ENCODE measurements at regions not wholly inside any gene's neighbourhood (a gene's known extent, or its start where the extent isn't known, plus 50 kb on each side); places are given as distances from the start of the nearest gene placed in this dataset.

- no peak for TF ChIP-seq EZH2 (IDR thresholded peaks at IDR 0.05; ENCODE audit: borderline replicate concordance, low read depth, low read length, severe bottlenecking)
- no peak for TF ChIP-seq FOS (IDR thresholded peaks at IDR 0.05; ENCODE audit: borderline replicate concordance, insufficient read depth, low read length)
- no peak for TF ChIP-seq JUN (IDR thresholded peaks at IDR 0.05; ENCODE audit: borderline replicate concordance, insufficient read depth, insufficient read length, low read depth)
- TF ChIP-seq POLR2AphosphoS5 (IDR thresholded peaks at IDR 0.05; ENCODE audit: insufficient read depth, low read depth, low read length), result no peak
- TF ChIP-seq GATA2 (IDR thresholded peaks at IDR 0.05; ENCODE audit: insufficient read depth, insufficient read length, low read depth, low read length), result no peak
- no peak for TF ChIP-seq CTCF (IDR thresholded peaks at IDR 0.05; ENCODE audit: extremely low read depth in 1 of 2, insufficient read depth in 1 of 2, low read depth in 1 of 2, low read length in 2 of 2)
- TF ChIP-seq POLR2A (IDR thresholded peaks at IDR 0.05; ENCODE audit: low read depth, low read length), result no peak
- TF ChIP-seq MYC (IDR thresholded peaks at IDR 0.05; ENCODE audit: low read depth, low read length), result no peak
- TF ChIP-seq MAX (IDR thresholded peaks at IDR 0.05; ENCODE audit: insufficient read depth, insufficient read length), result no peak
- BruUV-seq (replicated peaks), result no TSS peak
- Histone ChIP-seq H3K9me1 (replicated peaks; ENCODE audit: control insufficient read depth, extremely low read depth, insufficient read depth, low read length) (no peaks in the 10 kb centered on the region), H3K9ac (replicated peaks; ENCODE audit: extremely low read depth, insufficient read depth, low read length) (no peak overlapping the region), H3K9me3 (replicated peaks; ENCODE audit: control insufficient read depth, insufficient read depth, low read length) (no peaks in the 10 kb centered on the region), H3K27ac (ENCODE audit: insufficient read depth, low read depth, low read length) (no peak overlapping the region), H3K79me2 (ENCODE audit: control insufficient read depth, insufficient read depth, low read length) (no peaks in the 10 kb centered on the region), H3K4me2 (ENCODE audit: insufficient read depth, low read length) (no peak overlapping the region), H4K20me1 (replicated peaks; ENCODE audit: control insufficient read depth, extremely low read depth, insufficient read depth, low read length) (no peaks in the 10 kb centered on the region), H3K27me3 (ENCODE audit: control insufficient read depth in 2 of 2, insufficient read depth in 2 of 2, low read length in 2 of 2) (no peaks in the 10 kb centered on the region), H3K36me3 (ENCODE audit: control insufficient read depth in 2 of 2, extremely low read depth in 1 of 2, insufficient read depth in 2 of 2, low read length in 2 of 2) (no peaks in the 10 kb centered on the region), H2AFZ (ENCODE audit: low read depth, low read length) (no peak overlapping the region), H3K4me3 (replicated peaks in 1 of 3; ENCODE audit: insufficient read depth in 1 of 3, low read depth in 1 of 3, low read length in 3 of 3) (no peak overlapping the region), H3K4me1 (ENCODE audit: control insufficient read depth, extremely low read depth, insufficient read depth, low read length) (no peaks in the 10 kb centered on the region)
- DNase-seq (ENCODE audit: low read depth, low spot score), result no peak
- dilution Hi-C loops (cut with MboI; ENCODE audit: extremely low pct_ligation_motif_present, low sequenced_read_pairs) (no loop called here), intact Hi-C loops (cut with micrococcal nuclease) (no loop called here)
- no peak for FAIRE-seq
- ChIA-PET CTCF (no interaction called here), POLR2A (no interaction called here)
Observed at GRCh38 chr2:19288291-19288690, 70.1 kb downstream of the OSR1 start.

All from endothelial cell of umbilical vein (primary cell).